ENCODE measurements at regions not wholly inside any gene's neighbourhood (a gene's known extent, or its start where the extent isn't known, plus 50 kb on each side); places are given as distances from the start of the nearest gene placed in this dataset.
"Not testable (repeated sequence)": the region's sequence is repeated elsewhere in the genome, so short reads cannot be mapped to it uniquely, and the experiment has no call there.

DNA sequence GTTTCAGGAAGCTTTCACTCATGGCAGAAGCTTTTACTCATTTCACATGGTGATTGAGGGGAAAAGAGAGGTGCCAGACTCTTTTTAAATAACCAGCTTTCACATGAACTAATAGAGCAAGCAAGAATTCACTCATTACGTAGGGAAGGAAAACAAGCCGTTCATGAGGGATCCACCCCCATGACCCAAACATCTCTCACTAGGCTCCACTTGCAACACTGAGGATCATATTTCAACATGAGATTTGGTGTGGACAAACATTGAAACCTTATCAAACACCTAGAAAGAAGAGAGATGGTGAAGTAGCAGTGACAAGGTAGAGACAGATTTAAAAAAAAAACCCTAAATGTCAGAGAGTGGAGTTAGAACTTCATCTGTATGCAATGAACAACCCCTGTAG is 408.6 kb upstream of the PDZRN3 start:
- no peak for TF ChIP-seq SPI1 (IDR thresholded peaks at IDR 0.05; ENCODE audit: low read depth, low read length)
- TF ChIP-seq PAX5 (IDR thresholded peaks at IDR 0.05; ENCODE audit: insufficient read depth, low read length, severe bottlenecking), result no peak
- no peak for TF ChIP-seq POU2F2 (IDR thresholded peaks at IDR 0.05; ENCODE audit: low read depth, low read length)
- no peak for TF ChIP-seq TAF1 (IDR thresholded peaks at IDR 0.05; ENCODE audit: low read depth, low read length)
- TF ChIP-seq POLR2A (IDR thresholded peaks at IDR 0.05; ENCODE audit: low read depth, low read length), result no peak
- TF ChIP-seq POLR2AphosphoS5 (IDR thresholded peaks at IDR 0.05; ENCODE audit: low read depth, low read length), result no peak
- no peak for DNase-seq (ENCODE audit: insufficient read length, low spot score)
- no peak for FAIRE-seq

DNA sequence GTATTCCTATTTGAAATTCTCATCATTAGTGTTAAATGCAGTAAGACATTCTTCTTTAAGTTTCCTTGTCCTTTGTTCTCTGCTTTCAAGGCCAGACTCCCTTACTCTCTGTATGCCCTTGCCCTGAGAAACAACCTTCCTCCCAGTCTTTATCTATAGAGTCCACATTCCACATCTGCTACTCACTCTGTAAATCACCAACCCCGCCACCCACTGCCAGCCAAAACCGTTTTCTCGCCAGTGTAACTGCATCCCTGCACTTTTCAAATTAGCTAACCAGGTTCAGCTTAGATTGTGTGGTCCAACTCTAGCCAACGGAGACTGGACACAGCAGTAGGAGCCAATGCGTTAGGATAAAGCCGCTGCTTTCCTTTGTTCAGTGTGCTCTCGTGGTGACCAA is 402.4 kb upstream of the PDZRN3 start:
- FAIRE-seq, result no peak
- TF ChIP-seq POLR2A (IDR thresholded peaks at IDR 0.05; ENCODE audit: low read depth, low read length) (no peak), TAF1 (IDR thresholded peaks at IDR 0.05; ENCODE audit: low read depth, low read length) (no peak), PAX5 (IDR thresholded peaks at IDR 0.05; ENCODE audit: insufficient read depth, low read length, severe bottlenecking) (no peak), POU2F2 (IDR thresholded peaks at IDR 0.05; ENCODE audit: low read depth, low read length) (no peak), SPI1 (IDR thresholded peaks at IDR 0.05; ENCODE audit: low read depth, low read length) (no peak), POLR2AphosphoS5 (IDR thresholded peaks at IDR 0.05; ENCODE audit: low read depth, low read length) (no peak)

DNA sequence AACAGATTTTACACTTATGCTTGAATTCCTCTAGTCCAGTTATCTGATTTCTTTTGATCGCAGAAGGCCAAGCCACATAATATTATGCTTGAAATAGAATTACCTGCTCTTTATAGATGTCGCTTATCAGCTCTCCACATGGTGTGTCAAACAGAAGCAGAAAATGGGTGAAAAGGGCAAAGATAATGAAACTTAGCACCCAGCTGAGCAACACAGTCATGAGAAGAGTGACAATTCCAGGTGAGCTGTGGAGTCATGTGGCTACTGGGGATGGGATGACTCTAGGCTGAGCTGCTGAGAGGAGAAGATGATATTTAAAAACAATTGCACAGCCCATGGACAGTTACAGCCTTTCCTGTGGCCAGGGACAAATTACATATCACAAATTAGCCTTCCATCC is 398.7 kb upstream of the PDZRN3 start:
- FAIRE-seq, result no peak
- TF ChIP-seq SPI1 (IDR thresholded peaks at IDR 0.05; ENCODE audit: low read depth, low read length) (no peak), POLR2AphosphoS5 (IDR thresholded peaks at IDR 0.05; ENCODE audit: low read depth, low read length) (no peak), PAX5 (IDR thresholded peaks at IDR 0.05; ENCODE audit: insufficient read depth, low read length, severe bottlenecking) (no peak), TAF1 (IDR thresholded peaks at IDR 0.05; ENCODE audit: low read depth, low read length) (no peak), POU2F2 (IDR thresholded peaks at IDR 0.05; ENCODE audit: low read depth, low read length) (no peak), POLR2A (IDR thresholded peaks at IDR 0.05; ENCODE audit: low read depth, low read length) (no peak)
- DNase-seq (ENCODE audit: insufficient read length, low spot score), result no peak

More for the DNA sequence above, 402.4 kb upstream of the PDZRN3 start:
- DNase-seq (ENCODE audit: insufficient read length, low spot score), result no peak

- TF ChIP-seq SPI1 (IDR thresholded peaks at IDR 0.05; ENCODE audit: low read depth, low read length), result no peak
- no peak for TF ChIP-seq POU2F2 (IDR thresholded peaks at IDR 0.05; ENCODE audit: low read depth, low read length)
- TF ChIP-seq PAX5 (IDR thresholded peaks at IDR 0.05; ENCODE audit: insufficient read depth, low read length, severe bottlenecking), result no peak
- no peak for TF ChIP-seq TAF1 (IDR thresholded peaks at IDR 0.05; ENCODE audit: low read depth, low read length)
- no peak for TF ChIP-seq POLR2A (IDR thresholded peaks at IDR 0.05; ENCODE audit: low read depth, low read length)
- TF ChIP-seq POLR2AphosphoS5 (IDR thresholded peaks at IDR 0.05; ENCODE audit: low read depth, low read length), result no peak
- FAIRE-seq (no peak), DNase-seq (ENCODE audit: insufficient read length, low spot score) (no peak)
Observed at GRCh38 chr3:74021449-74021848, 396.7 kb upstream of the PDZRN3 start.

- DNase-seq (ENCODE audit: insufficient read length, low spot score), result no peak
- TF ChIP-seq POU2F2 (IDR thresholded peaks at IDR 0.05; ENCODE audit: low read depth, low read length), result no peak
- no peak for FAIRE-seq
Observed at GRCh38 chr3:74009961-74010844, 385.5 kb upstream of the PDZRN3 start.

DNA sequence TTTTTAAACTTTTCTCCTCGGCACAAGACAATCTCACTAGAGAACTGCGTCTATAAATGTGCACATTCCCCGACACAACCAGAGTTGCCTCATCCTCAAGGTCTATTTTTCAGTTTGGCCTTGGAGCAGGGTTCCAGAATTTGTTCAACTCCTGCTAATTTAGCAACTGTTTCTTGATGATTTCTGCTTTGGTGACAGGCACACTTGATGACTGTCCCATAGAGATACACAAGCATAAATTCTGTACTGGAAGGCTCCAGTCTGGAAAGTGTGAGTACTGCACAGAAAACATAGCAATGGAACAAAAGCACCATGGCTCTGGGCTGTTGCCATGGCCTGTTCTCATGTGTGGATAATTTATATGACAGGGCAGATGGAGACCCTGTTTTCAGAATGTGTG is 379.6 kb upstream of the PDZRN3 start:
- TF ChIP-seq PAX5 (IDR thresholded peaks at IDR 0.05; ENCODE audit: insufficient read depth, low read length, severe bottlenecking) (no peak), POU2F2 (IDR thresholded peaks at IDR 0.05; ENCODE audit: low read depth, low read length) (no peak), POLR2AphosphoS5 (IDR thresholded peaks at IDR 0.05; ENCODE audit: low read depth, low read length) (no peak), SPI1 (IDR thresholded peaks at IDR 0.05; ENCODE audit: low read depth, low read length) (no peak), TAF1 (IDR thresholded peaks at IDR 0.05; ENCODE audit: low read depth, low read length) (no peak), POLR2A (IDR thresholded peaks at IDR 0.05; ENCODE audit: low read depth, low read length) (no peak)
- FAIRE-seq, result no peak
- no peak for DNase-seq (ENCODE audit: insufficient read length, low spot score)

- DNase-seq (ENCODE audit: insufficient read length, low spot score) (no peak), FAIRE-seq (no peak)
- TF ChIP-seq POLR2AphosphoS5 (IDR thresholded peaks at IDR 0.05; ENCODE audit: low read depth, low read length), result no peak
- TF ChIP-seq POU2F2 (IDR thresholded peaks at IDR 0.05; ENCODE audit: low read depth, low read length), result no peak
- TF ChIP-seq SPI1 (IDR thresholded peaks at IDR 0.05; ENCODE audit: low read depth, low read length), result no peak
- no peak for TF ChIP-seq TAF1 (IDR thresholded peaks at IDR 0.05; ENCODE audit: low read depth, low read length)
- no peak for TF ChIP-seq POLR2A (IDR thresholded peaks at IDR 0.05; ENCODE audit: low read depth, low read length)
- no peak for TF ChIP-seq PAX5 (IDR thresholded peaks at IDR 0.05; ENCODE audit: insufficient read depth, low read length, severe bottlenecking)
Observed at GRCh38 chr3:74003734-74004133, 379.0 kb upstream of the PDZRN3 start.

DNA sequence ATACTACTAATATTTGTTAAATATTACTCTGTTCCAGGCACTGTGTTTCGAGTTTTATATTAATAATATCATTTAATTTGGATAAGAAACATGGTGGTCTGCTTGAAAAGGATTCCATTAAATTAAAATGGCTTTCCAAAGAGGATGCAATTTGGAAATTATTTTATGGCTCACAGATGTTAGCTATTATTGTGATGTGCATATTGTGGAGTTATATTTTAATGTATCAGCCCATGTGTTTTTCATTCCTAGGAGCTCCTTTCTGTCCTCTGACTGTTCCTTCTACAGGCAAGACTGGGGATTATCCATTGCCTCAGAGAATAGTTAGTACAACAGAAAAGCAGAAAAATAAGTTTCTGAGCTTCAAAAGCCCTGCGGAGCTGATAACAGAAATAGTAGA is 376.7 kb upstream of the PDZRN3 start:
- TF ChIP-seq SPI1 (IDR thresholded peaks at IDR 0.05; ENCODE audit: low read depth, low read length), result no peak
- no peak for TF ChIP-seq PAX5 (IDR thresholded peaks at IDR 0.05; ENCODE audit: insufficient read depth, low read length, severe bottlenecking)
- no peak for TF ChIP-seq TAF1 (IDR thresholded peaks at IDR 0.05; ENCODE audit: low read depth, low read length)
- TF ChIP-seq POU2F2 (IDR thresholded peaks at IDR 0.05; ENCODE audit: low read depth, low read length), result no peak
- TF ChIP-seq POLR2AphosphoS5 (IDR thresholded peaks at IDR 0.05; ENCODE audit: low read depth, low read length), result no peak
- no peak for TF ChIP-seq POLR2A (IDR thresholded peaks at IDR 0.05; ENCODE audit: low read depth, low read length)
- no peak for DNase-seq (ENCODE audit: insufficient read length, low spot score)
- no peak for FAIRE-seq

GRCh38 chr3:74000725-74001124 is 376.0 kb upstream of the PDZRN3 start:
- no peak for FAIRE-seq
- DNase-seq (ENCODE audit: insufficient read length, low spot score), result no peak
- TF ChIP-seq POLR2AphosphoS5 (IDR thresholded peaks at IDR 0.05; ENCODE audit: low read depth, low read length) (no peak), TAF1 (IDR thresholded peaks at IDR 0.05; ENCODE audit: low read depth, low read length) (no peak)

GRCh38 chr3:73999501-73999900 is 374.8 kb upstream of the PDZRN3 start:
- FAIRE-seq, result no peak
- no peak for DNase-seq (ENCODE audit: insufficient read length, low spot score)

GRCh38 chr3:73990691-73991090 is 365.9 kb upstream of the PDZRN3 start:
- not testable (repeated sequence) for FAIRE-seq; DNase-seq (ENCODE audit: insufficient read length, low spot score)

More at GRCh38 chr3:73999501-73999900, 374.8 kb upstream of the PDZRN3 start:
- TF ChIP-seq POLR2A (IDR thresholded peaks at IDR 0.05; ENCODE audit: low read depth, low read length), result no peak
- TF ChIP-seq PAX5 (IDR thresholded peaks at IDR 0.05; ENCODE audit: insufficient read depth, low read length, severe bottlenecking), result no peak
- no peak for TF ChIP-seq POLR2AphosphoS5 (IDR thresholded peaks at IDR 0.05; ENCODE audit: low read depth, low read length)
- TF ChIP-seq SPI1 (IDR thresholded peaks at IDR 0.05; ENCODE audit: low read depth, low read length), result no peak
- TF ChIP-seq TAF1 (IDR thresholded peaks at IDR 0.05; ENCODE audit: low read depth, low read length), result no peak
- no peak for TF ChIP-seq POU2F2 (IDR thresholded peaks at IDR 0.05; ENCODE audit: low read depth, low read length)

Measured in GM12891 (cell line).